Dendritic cell treated with granulocyte-macrophage colony-stimulating factor and Interleukin-4, amounts not matched to agents 40 ng/mL and 50 ng/mL, for 4 days (primary cell): ENCODE measurements at regions not wholly inside any gene's neighbourhood (a gene's known extent, or its start where the extent isn't known, plus 50 kb on each side); places are given as distances from the start of the nearest gene placed in this dataset.

Experiments
- H3K27ac Mint-ChIP-seq: one replicate; pipeline ENCODE4 v1.8.0; 2022; ENCODE audit warnings: mild to moderate bottlenecking, mixed read lengths
- H3K27me3 Mint-ChIP-seq: one replicate; pipeline ENCODE4 v1.8.0; 2022; ENCODE audit warnings: mild to moderate bottlenecking, mixed read lengths
- H3K36me3 Mint-ChIP-seq: one replicate; pipeline ENCODE4 v1.8.0; 2022; ENCODE audit warnings: low read depth, mixed read lengths
- H3K4me1 Mint-ChIP-seq: one replicate; pipeline ENCODE4 v1.8.0; 2022; ENCODE audit warnings: low read depth, mixed read lengths
- H3K4me3 Mint-ChIP-seq: one replicate; pipeline ENCODE4 v1.8.0; 2022; ENCODE audit warnings: mild to moderate bottlenecking, moderate library complexity, mixed read lengths
- H3K9me3 Mint-ChIP-seq: one replicate; pipeline ENCODE4 v1.8.0; 2022; ENCODE audit warnings: mixed read lengths
- intact Hi-C: fragments of 100-400 bp; cut with micrococcal nuclease; formaldehyde crosslinking; loops from one replicate; pipeline ENCODE4 v1.15.0; 2022

DNA sequence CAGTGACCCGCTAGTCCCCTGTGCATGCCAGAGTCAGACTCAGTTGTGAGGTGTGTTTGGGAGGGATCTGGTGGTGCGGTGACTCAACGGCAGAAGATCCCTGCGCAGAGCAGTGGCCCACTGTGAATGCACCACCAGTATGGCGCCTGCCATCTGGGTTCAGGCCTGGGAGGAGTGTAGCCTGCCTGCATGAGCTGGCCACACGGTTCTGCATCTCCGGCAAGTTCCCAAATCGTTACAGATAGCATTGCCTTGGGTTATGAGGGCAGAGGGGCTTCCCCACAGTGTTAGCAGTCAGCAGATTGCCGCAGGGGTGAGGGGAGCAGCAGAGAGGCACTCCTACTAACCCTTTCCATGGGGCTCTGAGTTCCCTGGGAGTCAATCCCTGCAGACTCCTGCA, 629.6 kb downstream of the TLL1 start:
- no peak overlapping the region for H3K4me3 Mint-ChIP-seq

GRCh38 chr4:166506051-166506450, 633.0 kb downstream of the TLL1 start:
- H3K36me3 Mint-ChIP-seq: no peaks in the 10 kb centered on the region

More for the DNA sequence above, 629.6 kb downstream of the TLL1 start:
- intact Hi-C loops: no loop called here
- Mint-ChIP-seq H3K9me3 (no peaks in the 10 kb centered on the region), H3K4me1 (peaks cover 6% of the 10 kb centered on the region), H3K27me3 (no peaks in the 10 kb centered on the region), H3K27ac (no peak overlapping the region), H3K36me3 (no peaks in the 10 kb centered on the region)

DNA sequence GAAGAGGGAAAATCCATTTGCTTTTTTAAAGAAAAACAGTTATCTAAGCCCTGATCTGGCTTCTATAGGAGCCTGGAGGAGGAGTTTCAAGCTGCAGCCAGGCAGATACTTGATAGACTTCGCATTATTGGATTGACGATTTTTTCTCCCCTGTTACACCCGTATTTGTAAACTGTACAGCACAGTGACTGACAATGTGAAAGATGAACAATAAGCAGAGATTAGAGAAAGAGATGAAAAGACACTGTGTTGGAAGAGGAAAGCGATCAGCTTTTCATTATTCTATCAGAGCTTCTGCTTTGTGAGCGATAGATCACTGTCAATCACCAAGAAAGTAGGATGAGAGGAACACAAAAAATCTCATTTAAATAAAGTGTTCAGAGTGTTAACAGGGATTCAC, 639.2 kb downstream of the TLL1 start:
- intact Hi-C loops: no loop called here
- H3K36me3 Mint-ChIP-seq: no peaks in the 10 kb centered on the region
- no peaks in the 10 kb centered on the region for H3K27me3 Mint-ChIP-seq
- no peaks in the 10 kb centered on the region for H3K4me1 Mint-ChIP-seq
- H3K9me3 Mint-ChIP-seq: peaks cover 18% of the 10 kb centered on the region
- H3K27ac Mint-ChIP-seq: no peak overlapping the region
- H3K4me3 Mint-ChIP-seq: no peak overlapping the region

More at GRCh38 chr4:166506051-166506450, 633.0 kb downstream of the TLL1 start:
- no peak overlapping the region for H3K27ac Mint-ChIP-seq
- H3K27me3 Mint-ChIP-seq: no peaks in the 10 kb centered on the region
- H3K4me1 Mint-ChIP-seq: no peaks in the 10 kb centered on the region
- intact Hi-C loops: no loop called here
- H3K4me3 Mint-ChIP-seq: no peak overlapping the region
- no peaks in the 10 kb centered on the region for H3K9me3 Mint-ChIP-seq

DNA sequence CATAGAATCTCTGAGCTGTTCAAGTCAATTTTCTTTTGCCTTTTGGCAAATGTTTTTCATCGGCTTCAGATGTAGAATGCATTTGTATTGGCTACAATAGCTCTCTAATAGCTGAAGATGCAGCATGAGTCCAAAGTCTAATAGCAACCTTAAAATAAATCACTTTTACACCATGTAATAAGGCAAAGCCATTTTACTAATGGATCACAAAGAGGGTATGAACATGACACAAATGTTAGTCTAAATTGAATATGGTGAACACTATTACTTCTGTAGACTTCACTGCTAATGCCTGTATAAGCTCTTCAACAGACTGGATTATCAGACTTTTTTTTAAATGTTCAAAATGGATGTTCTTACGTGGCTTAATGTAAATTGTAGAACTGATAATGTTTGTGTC, 645.3 kb downstream of the TLL1 start:
- H3K27ac Mint-ChIP-seq: no peak overlapping the region
- H3K4me3 Mint-ChIP-seq: no peak overlapping the region
- H3K9me3 Mint-ChIP-seq: peaks cover 8% of the 10 kb centered on the region
- no peaks in the 10 kb centered on the region for H3K4me1 Mint-ChIP-seq
- intact Hi-C loops: no loop called here
- H3K36me3 Mint-ChIP-seq: no peaks in the 10 kb centered on the region
- H3K27me3 Mint-ChIP-seq: no peaks in the 10 kb centered on the region

- H3K36me3 Mint-ChIP-seq: no peaks in the 10 kb centered on the region
- H3K27ac Mint-ChIP-seq: no peak overlapping the region
- H3K4me1 Mint-ChIP-seq: no peaks in the 10 kb centered on the region
- no peak overlapping the region for H3K4me3 Mint-ChIP-seq
- intact Hi-C loops: no loop called here
- no peaks in the 10 kb centered on the region for H3K27me3 Mint-ChIP-seq
- peaks cover 8% of the 10 kb centered on the region for H3K9me3 Mint-ChIP-seq
Measured at GRCh38 chr4:166518776-166519175, 645.7 kb downstream of the TLL1 start.

- no peaks in the 10 kb centered on the region for H3K4me1 Mint-ChIP-seq
- peaks cover 8% of the 10 kb centered on the region for H3K9me3 Mint-ChIP-seq
- no peak overlapping the region for H3K4me3 Mint-ChIP-seq
- no peaks in the 10 kb centered on the region for H3K36me3 Mint-ChIP-seq
- H3K27ac Mint-ChIP-seq: no peak overlapping the region
- H3K27me3 Mint-ChIP-seq: no peaks in the 10 kb centered on the region
- intact Hi-C loops: no loop called here
Measured at GRCh38 chr4:166519774-166520173, 646.7 kb downstream of the TLL1 start.

DNA sequence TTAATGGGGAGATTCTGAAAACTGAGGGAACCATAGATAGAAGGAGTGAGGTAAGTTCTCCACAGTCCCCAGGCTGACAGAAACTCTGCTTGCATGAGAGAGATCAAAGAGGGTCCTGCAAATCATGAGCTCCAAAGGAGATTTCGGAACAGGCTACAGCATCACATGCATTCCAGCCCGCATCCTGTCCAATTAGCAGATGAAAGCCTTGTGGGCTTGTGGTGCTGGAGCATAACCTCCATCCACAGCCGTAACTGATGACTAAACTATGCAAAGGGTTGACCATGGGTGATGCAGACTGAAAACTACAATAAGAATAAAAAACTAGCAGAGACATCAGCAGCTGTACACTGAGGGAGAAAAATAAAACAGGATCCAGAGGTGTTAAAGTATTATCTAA, 654.5 kb downstream of the TLL1 start:
- Mint-ChIP-seq H3K4me3 (no peak overlapping the region), H3K27me3 (no peaks in the 10 kb centered on the region), H3K9me3 (no peaks in the 10 kb centered on the region), H3K36me3 (no peaks in the 10 kb centered on the region), H3K27ac (no peak overlapping the region), H3K4me1 (no peaks in the 10 kb centered on the region)
- intact Hi-C loops: no loop called here

DNA sequence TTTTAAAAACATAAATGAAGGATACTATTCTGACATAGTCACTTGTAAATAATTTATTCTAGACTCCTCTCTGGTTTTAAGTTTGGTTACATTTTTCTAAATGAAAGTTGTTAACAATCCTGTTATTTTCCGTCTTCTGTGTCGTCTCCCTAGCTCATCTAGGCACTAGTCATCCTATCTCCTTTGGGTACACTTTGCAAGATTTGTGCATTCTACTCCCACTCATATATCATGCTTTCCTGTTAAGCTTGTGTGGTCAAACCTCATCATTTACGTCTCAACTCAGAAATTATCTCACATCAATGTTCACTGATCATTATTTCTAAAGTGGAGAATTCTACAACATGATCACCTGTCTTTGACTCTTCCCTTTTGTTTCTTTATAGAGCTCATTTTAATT, 658.7 kb downstream of the TLL1 start:
- H3K9me3 Mint-ChIP-seq: no peaks in the 10 kb centered on the region
- no peaks in the 10 kb centered on the region for H3K4me1 Mint-ChIP-seq
- no peaks in the 10 kb centered on the region for H3K36me3 Mint-ChIP-seq
- intact Hi-C loops: no loop called here
- H3K4me3 Mint-ChIP-seq: no peak overlapping the region
- H3K27ac Mint-ChIP-seq: no peak overlapping the region
- H3K27me3 Mint-ChIP-seq: no peaks in the 10 kb centered on the region

GRCh38 chr4:166535865-166536264, 662.8 kb downstream of the TLL1 start:
- Mint-ChIP-seq H3K27ac (no peak overlapping the region), H3K4me1 (no peaks in the 10 kb centered on the region), H3K27me3 (no peaks in the 10 kb centered on the region), H3K36me3 (no peaks in the 10 kb centered on the region), H3K9me3 (peaks cover 6% of the 10 kb centered on the region), H3K4me3 (no peak overlapping the region)
- intact Hi-C loops: no loop called here

- no peaks in the 10 kb centered on the region for H3K4me1 Mint-ChIP-seq
- H3K4me3 Mint-ChIP-seq: no peak overlapping the region
- intact Hi-C loops: no loop called here
- H3K27me3 Mint-ChIP-seq: no peaks in the 10 kb centered on the region
- no peak overlapping the region for H3K27ac Mint-ChIP-seq
- peaks cover 19% of the 10 kb centered on the region for H3K9me3 Mint-ChIP-seq
- no peaks in the 10 kb centered on the region for H3K36me3 Mint-ChIP-seq
Measured at GRCh38 chr4:166538491-166539005, 665.5 kb downstream of the TLL1 start.

DNA sequence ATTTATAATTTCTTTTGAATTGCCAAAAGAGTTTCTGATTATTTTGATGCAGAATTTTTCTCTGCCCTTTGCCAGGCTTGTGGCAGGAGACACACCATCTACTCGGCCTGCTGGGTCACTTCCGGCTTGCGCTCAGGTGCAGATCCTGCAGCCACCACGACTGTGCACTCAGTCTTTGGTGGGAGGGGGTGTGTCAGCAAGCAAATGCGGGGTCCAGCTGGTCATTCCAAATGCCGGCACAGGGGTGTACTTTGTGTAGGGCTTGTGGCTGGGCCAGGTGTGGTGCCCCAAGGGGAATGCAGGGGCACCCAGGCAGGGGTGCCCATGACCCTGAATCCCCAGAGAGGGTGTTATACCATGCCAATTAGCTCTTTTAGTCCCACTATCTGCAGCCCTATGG, 673.0 kb downstream of the TLL1 start:
- H3K4me3 Mint-ChIP-seq: no peak overlapping the region
- intact Hi-C loops: no loop called here
- no peak overlapping the region for H3K27ac Mint-ChIP-seq
- peaks cover 19% of the 10 kb centered on the region for H3K9me3 Mint-ChIP-seq
- H3K36me3 Mint-ChIP-seq: no peaks in the 10 kb centered on the region
- H3K27me3 Mint-ChIP-seq: no peaks in the 10 kb centered on the region
- no peaks in the 10 kb centered on the region for H3K4me1 Mint-ChIP-seq

DNA sequence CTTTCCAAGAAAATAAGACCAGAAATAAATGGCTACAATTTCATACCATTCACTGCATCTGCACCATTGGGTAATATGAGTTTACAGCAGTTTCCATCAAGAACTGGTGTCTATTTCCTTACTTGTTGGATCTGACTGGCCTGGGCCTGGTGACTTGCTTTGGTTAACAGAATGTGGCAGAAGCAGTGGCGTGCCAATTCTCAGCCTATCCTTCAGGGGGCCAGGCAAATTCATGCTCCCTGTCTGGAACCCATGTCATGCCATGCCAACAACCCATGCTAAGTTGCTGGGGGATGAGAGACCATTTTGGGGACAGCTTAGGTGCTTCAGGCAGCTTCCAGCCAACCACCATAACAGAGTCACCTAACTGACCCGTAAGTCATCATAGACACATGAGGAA, 656.7 kb downstream of the SPOCK3 start:
- intact Hi-C loops: no loop called here
- no peaks in the 10 kb centered on the region for H3K36me3 Mint-ChIP-seq
- H3K27me3 Mint-ChIP-seq: no peaks in the 10 kb centered on the region
- no peaks in the 10 kb centered on the region for H3K4me1 Mint-ChIP-seq
- peaks cover 9% of the 10 kb centered on the region for H3K9me3 Mint-ChIP-seq
- H3K27ac Mint-ChIP-seq: no peak overlapping the region
- no peak overlapping the region for H3K4me3 Mint-ChIP-seq

- Mint-ChIP-seq H3K9me3 (no peaks in the 10 kb centered on the region), H3K4me3 (no peak overlapping the region), H3K27me3 (no peaks in the 10 kb centered on the region), H3K27ac (no peak overlapping the region), H3K4me1 (no peaks in the 10 kb centered on the region), H3K36me3 (no peaks in the 10 kb centered on the region)
- intact Hi-C loops: no loop called here
Measured at GRCh38 chr4:166585491-166585890, 648.8 kb downstream of the SPOCK3 start.

DNA sequence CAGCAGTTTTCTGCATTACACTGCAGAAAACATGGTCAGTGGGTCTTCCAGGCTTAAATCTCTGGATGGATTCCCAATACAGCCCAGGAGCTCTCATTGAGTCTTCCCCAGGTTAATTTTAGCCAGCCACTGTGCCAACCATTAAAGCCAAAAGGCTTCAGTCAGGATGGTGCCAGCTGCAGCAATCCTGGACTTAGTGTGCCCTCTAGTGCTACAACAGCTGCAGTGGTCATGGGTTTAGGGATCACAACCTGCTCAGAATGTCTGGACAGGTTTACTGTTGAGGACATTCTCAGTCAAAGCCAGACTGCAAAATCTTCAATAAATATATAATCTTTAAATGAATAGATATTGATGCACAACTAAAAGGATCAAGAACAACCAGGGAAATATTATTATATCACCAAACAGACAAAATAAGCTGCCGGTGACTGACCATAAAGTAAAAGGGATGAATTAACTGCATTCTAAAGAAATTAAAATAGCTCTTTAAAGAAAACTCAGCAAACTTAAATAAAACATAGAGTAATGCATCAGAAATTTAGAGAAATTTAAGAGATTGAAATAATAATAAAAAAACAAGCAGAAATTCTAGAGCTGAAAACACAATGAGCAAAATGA, 639.9 kb downstream of the SPOCK3 start:
- H3K36me3 Mint-ChIP-seq: no peaks in the 10 kb centered on the region
- H3K27ac Mint-ChIP-seq: no peak overlapping the region
- intact Hi-C loops: no loop called here
- H3K4me3 Mint-ChIP-seq: no peak overlapping the region
- H3K4me1 Mint-ChIP-seq: no peaks in the 10 kb centered on the region
- H3K27me3 Mint-ChIP-seq: no peaks in the 10 kb centered on the region
- no peaks in the 10 kb centered on the region for H3K9me3 Mint-ChIP-seq

DNA sequence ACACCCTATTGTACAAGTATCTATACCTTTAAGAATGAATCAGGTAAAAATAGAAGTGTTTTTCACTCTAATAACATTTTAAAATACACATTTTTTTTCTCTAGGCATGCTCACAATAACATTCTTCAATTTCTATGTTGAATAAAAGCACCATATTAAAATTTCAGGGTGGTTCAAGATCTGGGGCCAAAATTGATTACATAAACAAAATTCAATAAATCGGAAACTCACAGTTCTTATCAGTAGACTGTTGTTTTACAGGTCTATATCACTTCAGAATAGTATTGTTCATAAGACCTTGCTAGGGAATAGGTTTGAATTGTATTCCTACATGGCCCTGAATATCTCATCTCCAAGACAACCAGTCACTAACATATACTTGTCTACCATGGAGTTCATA, 634.0 kb downstream of the SPOCK3 start:
- H3K36me3 Mint-ChIP-seq: no peaks in the 10 kb centered on the region
- H3K4me1 Mint-ChIP-seq: no peaks in the 10 kb centered on the region
- no peak overlapping the region for H3K27ac Mint-ChIP-seq
- no peaks in the 10 kb centered on the region for H3K9me3 Mint-ChIP-seq
- intact Hi-C loops: no loop called here
- H3K4me3 Mint-ChIP-seq: no peak overlapping the region
- H3K27me3 Mint-ChIP-seq: no peaks in the 10 kb centered on the region
